ENCODE measurements at regions not wholly inside any gene's neighbourhood (a gene's known extent, or its start where the extent isn't known, plus 50 kb on each side); places are given as distances from the start of the nearest gene placed in this dataset.

DNA sequence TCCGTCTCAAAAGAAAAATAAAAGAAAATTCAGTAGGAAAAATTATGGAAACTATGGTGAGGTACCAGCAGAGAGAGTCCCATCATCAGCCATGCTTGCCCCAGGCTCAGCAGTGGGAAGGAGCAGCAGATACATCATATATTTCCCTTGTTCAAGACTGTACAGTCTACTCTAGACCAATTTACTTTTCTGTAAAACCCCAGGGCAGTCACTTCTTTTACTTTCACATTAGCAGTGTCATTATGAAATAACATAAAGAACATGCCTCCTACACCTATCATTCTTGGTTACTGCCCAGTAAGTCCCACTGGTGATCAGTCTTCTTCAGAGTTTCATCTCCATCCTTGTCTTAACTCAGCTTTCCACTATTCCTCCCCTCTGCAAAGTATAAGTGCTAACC, 1145.0 kb downstream of the MAT2B start:
- DNase-seq, result no peak

GRCh38 chr5:164651546-164652275, 1146.3 kb downstream of the MAT2B start:
- no peak for DNase-seq

GRCh38 chr5:164652276-164652660, 1146.8 kb downstream of the MAT2B start:
- no peak for DNase-seq

DNA sequence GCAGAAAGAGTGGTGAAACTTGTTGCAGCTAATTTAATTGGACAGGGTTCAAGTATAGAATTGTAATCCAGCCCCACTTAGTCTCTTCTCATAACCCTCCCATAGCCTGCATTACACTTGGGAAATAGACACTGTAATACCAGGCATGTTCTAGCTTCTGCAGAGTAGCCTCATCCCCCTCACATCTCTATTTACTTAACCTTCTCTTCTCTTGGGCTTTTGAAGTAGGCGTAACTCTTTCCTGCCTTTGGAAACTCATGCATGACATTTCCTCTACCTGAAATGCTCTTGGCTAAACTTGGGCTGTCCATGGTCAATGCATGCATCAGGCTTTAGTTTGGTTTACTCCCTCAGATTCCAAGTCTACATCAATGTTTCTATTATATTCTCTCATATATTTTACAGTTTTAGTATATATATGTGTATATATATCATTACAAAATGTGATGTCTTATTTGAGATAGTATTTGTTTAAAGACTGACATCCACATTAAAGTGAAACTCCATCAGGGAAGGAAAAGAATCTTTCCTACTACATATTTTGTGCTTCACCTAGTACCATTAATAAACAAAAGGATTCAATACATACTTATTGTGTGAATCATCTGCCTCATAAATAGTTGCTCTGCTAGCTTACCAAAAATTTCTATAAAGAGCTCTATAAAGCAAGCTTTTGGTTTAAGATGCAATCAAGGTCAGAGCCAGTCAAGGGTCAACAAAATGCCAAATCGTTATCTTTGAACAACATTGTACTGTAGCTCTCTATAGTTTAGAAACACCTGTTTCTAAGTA, 1158.0 kb downstream of the MAT2B start:
- DNase-seq, result no peak

DNA sequence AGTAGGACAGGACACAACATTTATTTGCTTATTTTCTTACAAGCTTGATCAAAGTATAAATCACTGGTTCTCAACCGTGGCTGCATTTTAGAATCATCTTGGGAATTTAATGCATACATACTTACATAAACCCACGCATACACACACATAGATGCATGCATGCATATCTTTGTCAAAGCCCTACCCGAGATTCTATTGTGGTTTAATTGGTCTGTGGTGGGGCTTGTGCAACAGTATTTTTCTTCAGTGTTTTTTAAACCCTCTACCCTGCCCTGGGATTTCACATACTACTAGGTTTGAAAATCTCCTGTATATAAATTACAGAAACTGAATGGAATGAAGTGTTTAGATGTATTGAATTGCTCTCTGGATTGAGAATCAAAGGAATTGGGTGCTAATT, 1166.2 kb downstream of the MAT2B start:
- no peak for DNase-seq

- no peak for DNase-seq
Measured at GRCh38 chr5:164672205-164672604, 1166.8 kb downstream of the MAT2B start.

- no peak for DNase-seq
Measured at GRCh38 chr5:164672931-164673694, 1167.7 kb downstream of the MAT2B start.

DNA sequence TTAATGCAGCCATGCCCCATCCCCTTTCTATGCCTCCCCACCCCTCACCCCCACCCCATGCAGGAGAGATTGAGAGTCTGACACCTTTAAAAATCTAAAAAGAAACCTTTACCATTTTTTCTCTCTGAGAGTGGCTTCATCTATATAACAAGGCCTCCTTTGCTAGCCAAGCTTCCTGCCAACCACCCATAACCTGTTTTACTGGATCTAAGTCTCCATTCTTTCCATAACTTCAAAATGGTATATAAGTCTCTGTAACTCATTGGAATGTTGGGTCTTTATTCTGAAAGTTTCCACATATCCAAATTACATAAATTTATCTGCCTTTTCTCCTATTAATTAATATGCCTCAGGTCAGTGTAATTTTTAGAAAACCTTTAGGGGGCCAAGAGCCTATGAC, 1174.0 kb downstream of the MAT2B start:
- DNase-seq, result no peak

DNA sequence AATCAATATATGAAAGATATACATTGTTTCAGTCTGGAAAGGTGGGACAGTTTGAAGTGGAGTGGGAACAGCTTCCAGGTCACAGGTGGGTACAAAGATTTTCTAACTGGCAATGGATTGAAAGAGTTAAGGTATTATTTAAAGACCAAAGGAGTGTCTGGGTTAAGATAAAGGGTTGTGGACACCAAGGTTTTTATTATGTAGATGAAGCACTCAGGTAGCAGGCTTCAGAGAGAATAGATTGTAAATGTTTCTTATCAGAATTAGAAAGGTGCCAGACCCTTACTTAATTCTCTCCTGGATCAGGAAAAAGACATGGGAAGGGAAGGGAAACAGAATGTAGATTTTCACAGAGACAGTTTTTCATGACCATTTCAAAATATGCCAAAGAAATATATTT, 1174.8 kb downstream of the MAT2B start:
- no peak for DNase-seq

DNA sequence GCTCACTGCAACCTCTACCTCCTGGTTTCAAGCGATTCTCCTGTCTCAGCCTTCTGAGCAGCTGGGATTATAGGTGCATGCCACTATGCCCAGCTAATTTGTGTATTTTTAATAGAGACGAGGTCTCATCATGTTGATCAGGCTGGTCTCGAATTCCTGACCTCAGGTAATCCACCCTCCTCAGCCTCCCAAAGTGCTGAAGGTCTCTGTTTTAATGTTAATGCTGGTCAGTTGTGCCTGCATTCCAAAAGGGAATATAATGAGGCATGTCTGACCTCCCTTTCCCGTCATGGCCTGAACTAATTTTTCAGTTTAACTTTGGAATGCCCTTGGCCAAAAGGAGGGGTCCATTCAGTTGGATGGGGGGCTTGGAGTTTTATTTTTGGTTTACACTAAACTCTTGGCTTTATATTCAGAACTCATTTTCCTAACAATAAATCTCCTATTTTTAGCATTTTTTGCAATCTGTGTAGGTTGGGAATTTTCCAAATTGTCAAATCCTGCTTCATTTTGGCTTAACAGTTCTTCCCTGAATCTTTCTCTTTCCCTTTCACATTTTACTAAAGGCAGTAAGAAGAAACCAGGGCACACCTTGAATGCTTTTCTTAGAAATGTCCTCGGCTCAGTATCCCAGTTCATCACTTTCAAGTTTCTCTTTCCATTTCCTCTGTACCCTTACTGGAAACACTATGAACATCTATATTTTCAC, 1175.5 kb downstream of the MAT2B start:
- no peak for DNase-seq

GRCh38 chr5:164687391-164687790, 1182.0 kb downstream of the MAT2B start:
- no peak for DNase-seq

DNA sequence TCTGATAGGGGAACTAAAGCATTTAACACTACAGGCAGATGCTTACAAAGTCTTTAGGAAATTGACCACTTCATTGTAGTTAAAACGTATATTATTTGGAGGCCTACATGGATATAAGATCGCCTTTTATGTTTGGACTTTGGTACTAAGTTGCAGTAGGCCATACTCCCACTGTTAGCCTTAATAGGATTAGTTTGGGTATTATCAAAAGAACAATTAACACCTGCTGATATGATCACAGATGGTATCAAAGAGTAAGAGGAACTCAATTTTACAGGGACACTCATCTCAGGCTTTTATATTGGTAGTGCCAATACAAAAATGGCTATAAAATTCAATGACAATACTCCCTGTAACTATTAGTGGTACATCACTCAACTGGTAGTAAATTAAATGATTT, 1183.0 kb downstream of the MAT2B start:
- no peak for DNase-seq

- DNase-seq, result no peak
Measured at GRCh38 chr5:164708831-164709230, 1203.4 kb downstream of the MAT2B start.

- no peak for DNase-seq
Measured at GRCh38 chr5:164713682-164714081, 1208.3 kb downstream of the MAT2B start.

- no peak for DNase-seq
Measured at GRCh38 chr5:164721116-164721515, 1215.7 kb downstream of the MAT2B start.

- no peak for DNase-seq
Measured at GRCh38 chr5:164721656-164722055, 1216.2 kb downstream of the MAT2B start.

DNA sequence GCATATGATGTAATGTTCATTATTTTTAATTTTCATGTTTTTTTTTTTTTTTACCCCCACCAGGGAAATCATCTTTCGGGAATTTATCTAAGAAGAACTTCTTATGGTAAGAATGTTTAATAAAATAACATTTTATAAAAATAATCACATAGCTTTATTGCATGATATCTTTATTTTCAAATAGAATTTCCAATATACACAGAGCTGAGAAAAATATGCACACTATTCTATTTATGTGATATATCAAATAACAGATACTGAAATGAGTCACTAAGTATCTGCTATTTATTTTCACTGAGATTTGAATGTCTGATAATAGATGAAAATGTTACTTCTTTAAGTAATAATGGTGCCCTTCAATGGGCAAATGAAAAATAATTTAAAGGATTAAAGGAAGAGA, 1217.3 kb downstream of the MAT2B start:
- DNase-seq, result no peak

DNA sequence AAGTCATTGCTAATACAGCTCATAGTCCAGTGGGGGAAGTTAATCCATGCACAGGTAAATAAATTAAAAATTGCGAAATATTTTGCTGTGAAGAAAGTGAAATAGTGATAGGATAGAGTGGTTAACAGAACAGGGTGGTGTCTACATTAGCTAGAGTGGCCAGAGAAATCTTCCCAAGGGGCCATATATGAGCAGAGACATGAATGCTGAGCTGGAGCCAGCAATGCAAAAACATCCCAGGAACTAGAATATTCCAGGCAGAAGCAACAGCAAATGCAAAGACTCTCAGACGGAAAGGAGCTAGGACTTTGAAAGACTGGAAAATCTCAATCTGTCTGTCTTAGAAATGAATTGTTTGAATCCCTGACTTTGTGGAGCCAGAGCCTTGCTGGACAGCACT, 1221.6 kb downstream of the MAT2B start:
- DNase-seq, result no peak

- DNase-seq, result no peak
Measured at GRCh38 chr5:164728733-164729132, 1223.3 kb downstream of the MAT2B start.

- no peak for DNase-seq
Measured at GRCh38 chr5:164735334-164735733, 1229.9 kb downstream of the MAT2B start.

DNA sequence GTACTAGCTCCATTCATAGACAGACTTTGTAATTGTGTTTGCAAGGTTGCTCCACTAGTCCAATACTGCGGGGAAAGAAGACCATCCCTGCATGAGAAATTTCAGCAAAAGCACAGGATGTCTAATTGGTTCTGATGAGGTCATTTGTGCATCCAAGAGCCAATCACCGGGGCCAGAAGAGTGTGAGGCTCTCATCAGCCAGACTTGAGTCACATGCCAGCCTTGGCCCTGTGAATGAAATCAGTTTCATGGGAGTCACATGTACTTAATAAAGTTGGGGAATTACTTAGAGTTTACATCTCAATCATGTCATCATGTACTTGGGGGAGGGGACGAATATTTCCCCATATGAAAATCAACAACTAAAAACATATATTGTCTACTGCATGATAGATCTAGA, 1236.0 kb downstream of the MAT2B start:
- no peak for DNase-seq

DNA sequence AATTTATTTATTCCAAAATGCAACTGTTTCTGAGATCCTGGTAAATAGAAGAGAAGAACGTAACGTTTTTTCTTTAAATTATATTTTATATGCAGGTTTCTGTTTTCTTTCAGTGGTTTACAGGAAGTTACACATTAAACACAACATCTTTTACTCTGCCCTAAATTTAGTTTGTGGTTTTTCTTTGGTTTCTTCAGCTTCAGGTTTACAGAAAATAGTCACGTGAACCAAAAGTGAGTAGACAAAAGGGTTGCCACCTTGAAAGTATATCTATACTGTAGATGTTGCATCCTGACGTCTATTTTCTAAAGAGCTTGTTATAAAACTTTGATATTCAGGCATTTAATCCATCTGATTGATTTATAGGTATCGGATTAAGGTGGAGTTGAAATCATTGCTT, 1236.6 kb downstream of the MAT2B start:
- no peak for DNase-seq

GRCh38 chr5:164746723-164747122, 1241.3 kb downstream of the MAT2B start:
- DNase-seq, result no peak

All from NCI-H2029 treated with DMSO at 0.1 percent for 48 hours (cell line).